ENCODE measurements at regions not wholly inside any gene's neighbourhood (a gene's known extent, or its start where the extent isn't known, plus 50 kb on each side); places are given as distances from the start of the nearest gene placed in this dataset.

- TF ChIP-seq CTCF (IDR thresholded peaks at IDR 0.05; ENCODE audit: low read depth, low read length, poor library complexity, severe bottlenecking), result no peak
- no peak for TF ChIP-seq EZH2phosphoT487 (IDR thresholded peaks at IDR 0.05; ENCODE audit: borderline replicate concordance, low read length)
Measured at GRCh38 chr3:147881933-147882332, 472.8 kb downstream of the ZIC1 start.
